Activated T-cell treated with anti-CD3 and anti-CD28 coated beads for 48 hours (primary cell): ENCODE measurements at regions not wholly inside any gene's neighbourhood (a gene's known extent, or its start where the extent isn't known, plus 50 kb on each side); places are given as distances from the start of the nearest gene placed in this dataset.

ENCODE experiments used
- DNase-seq: peaks from one replicate; pipeline ENCODE4 v3.0.0-alpha.2; 2020; ENCODE audit warnings: low read depth

GRCh38 chr1:193435781-193436180 is 249.4 kb upstream of the B3GALT2 start:
- no peak for DNase-seq

DNA sequence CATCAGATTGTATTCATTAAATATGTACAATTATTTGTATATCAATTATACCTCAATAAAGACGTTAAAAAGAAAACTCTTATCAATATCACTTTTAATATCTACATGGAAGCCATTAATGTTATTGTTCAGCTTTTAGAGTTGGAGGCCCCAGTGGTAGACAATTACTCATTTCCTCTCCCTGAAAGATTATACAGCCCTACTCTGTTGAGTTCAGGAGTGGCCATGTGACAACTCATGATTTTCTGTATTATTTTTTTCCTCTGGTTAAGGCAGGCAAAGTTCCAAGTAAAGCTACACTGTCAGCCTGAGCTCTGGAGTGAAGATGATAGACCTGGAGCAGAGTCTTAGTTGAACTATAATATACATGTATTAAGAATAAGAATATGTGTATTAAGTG is 247.9 kb upstream of the B3GALT2 start:
- DNase-seq: no peak

DNA sequence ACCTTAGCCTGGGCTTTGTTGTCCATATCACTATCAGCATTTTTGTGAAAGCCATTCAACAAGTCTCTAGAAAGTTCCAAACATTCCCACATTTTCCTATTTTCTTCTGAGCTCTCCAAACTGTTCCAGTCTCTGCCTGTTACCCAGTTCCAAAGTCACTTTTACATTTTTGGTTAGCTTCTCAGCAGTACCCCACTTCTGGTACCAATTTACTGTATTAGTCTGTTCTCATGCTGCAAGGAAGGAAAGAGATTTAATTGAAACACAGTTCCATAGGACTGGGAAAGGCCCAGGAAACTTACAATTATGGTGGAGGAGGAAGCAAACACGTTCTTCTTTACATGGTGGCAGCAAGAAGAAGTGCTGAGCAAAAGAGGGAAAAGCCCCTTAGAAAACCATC is 247.2 kb upstream of the B3GALT2 start:
- DNase-seq: no peak

DNA sequence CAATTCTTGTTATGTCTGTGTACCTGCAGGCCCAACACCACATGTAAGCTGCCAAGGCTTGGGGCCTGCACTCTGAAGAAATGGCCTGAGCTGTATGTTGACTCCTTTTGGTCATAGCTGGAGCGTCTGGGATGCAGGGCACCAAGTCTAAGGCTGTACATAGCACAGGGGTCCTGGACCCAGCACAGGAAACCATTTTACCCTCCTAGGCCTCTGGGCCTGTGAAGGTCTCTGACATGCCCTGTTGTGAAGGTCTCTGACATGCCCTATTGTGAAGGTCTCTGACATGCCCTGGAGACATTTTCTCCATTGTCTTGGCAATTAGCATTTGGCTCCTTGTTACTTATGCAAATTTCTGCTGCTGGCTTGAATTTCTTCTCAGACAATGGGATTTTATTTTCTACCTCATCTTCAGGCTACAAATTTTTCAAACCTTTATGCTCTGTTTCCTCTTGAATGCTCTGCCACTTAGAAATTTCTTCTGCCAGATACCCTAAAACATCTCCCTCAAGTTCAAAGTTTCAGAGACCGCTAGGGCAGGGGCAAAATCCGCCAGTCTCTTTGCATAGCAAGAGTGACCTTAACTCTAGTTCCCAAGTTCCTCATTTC is 246.7 kb upstream of the B3GALT2 start:
- no peak for DNase-seq

GRCh38 chr1:193431265-193431977 is 245.0 kb upstream of the B3GALT2 start:
- no peak for DNase-seq

GRCh38 chr1:193427524-193427923 is 241.1 kb upstream of the B3GALT2 start:
- DNase-seq: no peak

DNA sequence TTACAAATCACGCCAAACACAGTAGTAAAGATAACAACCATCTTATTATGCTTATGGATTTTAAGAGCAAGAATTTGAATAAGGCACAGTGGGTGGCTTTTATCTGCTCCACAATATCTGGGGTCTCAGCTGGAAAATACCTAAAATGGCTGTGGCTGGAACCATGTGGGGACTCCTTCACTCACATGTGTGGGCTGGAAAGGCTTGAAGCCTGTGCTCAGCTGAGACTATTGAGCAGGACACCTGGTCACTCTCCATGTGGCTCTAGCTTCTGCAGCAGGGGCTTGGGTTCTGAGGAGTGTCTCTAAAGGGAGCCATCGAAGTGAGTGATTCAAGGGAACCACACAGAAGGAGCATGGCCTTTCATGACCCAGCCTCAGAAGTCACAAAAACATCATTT is 239.6 kb upstream of the B3GALT2 start:
- DNase-seq: no peak

DNA sequence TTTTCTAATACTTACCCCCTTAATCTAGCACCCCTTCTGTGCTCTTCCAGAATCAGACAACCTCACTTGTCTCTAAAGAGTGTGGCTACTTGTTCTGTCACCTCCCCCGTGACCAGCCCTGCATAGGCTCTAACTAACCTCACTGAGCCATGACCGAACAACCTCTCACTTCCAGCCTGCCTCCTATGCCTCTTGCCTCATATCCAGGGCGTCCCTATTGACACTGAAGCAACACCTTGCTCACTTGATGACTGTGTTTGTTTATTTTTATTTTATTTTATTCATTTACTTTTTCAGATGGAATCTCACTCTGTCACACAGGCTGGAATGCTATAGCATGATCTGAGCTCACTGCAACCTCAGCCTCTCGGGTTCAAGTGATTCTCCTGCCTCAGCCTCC is 235.1 kb upstream of the B3GALT2 start:
- DNase-seq: no peak

GRCh38 chr1:193419295-193419694 is 232.9 kb upstream of the B3GALT2 start:
- DNase-seq: no peak

DNA sequence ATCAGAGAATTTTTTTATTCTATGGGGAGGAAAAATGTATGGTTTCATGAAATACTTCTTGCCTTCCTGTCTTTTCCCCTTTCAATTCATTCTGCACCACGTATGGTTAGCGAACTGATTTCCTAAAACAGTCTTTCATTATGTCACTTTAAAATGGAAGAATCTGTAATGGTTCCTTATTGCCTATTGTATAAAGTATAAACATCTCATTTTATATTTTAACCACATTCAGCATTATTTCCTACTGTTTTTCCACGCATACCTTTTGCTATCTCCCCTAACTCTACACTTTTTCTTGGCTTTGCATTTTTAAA is 232.3 kb upstream of the B3GALT2 start:
- no peak for DNase-seq

GRCh38 chr1:193417945-193418744 is 231.7 kb upstream of the B3GALT2 start:
- no peak for DNase-seq

GRCh38 chr1:193417403-193417802 is 231.0 kb upstream of the B3GALT2 start:
- no peak for DNase-seq

GRCh38 chr1:193416226-193417024 is 230.0 kb upstream of the B3GALT2 start:
- DNase-seq: no peak

DNA sequence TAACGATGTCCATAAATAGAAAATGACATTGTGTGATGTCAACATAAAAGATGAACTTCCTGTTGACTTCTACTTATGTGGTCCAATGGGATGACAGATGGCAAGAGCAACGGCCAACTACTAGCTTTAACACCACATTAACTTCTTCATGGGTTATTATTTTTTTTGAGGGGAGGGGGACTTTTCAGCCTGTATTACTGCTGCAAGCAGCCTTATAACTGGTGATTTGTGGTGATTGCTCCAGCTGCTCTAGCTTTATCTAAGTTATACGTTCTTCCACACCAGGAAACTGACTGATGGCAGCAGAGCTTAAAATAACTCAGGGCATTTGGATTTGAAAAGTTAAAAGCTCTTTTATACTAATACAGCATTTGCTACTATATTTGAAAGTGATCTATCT is 228.8 kb upstream of the B3GALT2 start:
- DNase-seq: no peak

GRCh38 chr1:193413376-193413775 is 227.0 kb upstream of the B3GALT2 start:
- no peak for DNase-seq

DNA sequence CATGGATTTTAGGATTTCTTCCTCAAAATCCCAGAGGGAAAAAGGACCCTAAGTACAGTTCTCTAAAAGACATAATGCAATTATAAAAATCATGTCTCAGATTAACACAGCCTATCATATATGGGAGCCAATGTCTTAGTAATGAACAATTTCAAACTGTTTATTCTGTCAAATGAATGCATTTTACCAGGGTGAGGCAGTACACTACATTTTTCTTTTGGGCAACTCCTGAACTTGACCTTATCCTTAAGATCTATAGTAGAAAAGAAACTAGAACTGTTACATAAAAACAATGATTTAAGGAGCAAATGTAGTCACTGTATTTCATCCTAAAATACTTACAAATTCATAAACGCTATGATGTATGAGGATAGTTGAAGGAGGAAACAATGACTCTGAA is 226.3 kb upstream of the B3GALT2 start:
- DNase-seq: no peak

- DNase-seq: no peak
These were observed 225.3 kb upstream of the B3GALT2 start for GRCh38 chr1:193411714-193412113.

DNA sequence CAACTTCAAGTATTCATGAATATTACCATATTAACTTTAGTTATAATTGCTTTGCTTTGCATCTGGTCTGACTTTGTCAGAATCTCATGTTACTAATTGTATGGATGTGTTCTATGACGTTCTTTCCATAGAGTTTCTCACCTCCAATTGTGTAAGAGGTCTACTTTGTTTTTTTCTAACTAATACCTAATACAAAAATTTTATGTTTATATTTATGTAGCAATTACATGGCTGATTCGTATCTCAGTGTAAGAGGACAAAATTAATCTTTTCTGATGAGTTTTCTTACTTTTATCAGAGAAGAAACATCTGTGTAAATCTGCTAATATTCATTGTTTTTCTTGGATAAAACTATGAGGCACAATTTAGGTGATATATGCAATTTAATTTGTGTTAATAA is 224.8 kb upstream of the B3GALT2 start:
- DNase-seq: no peak

GRCh38 chr1:193408782-193409293 is 222.4 kb upstream of the B3GALT2 start:
- DNase-seq: no peak

- no peak for DNase-seq
These were observed 220.5 kb upstream of the B3GALT2 start for GRCh38 chr1:193406901-193407300.

GRCh38 chr1:193404236-193404635 is 217.8 kb upstream of the B3GALT2 start:
- no peak for DNase-seq

- no peak for DNase-seq
These were observed 216.6 kb upstream of the B3GALT2 start for GRCh38 chr1:193402977-193403376.
